ENCODE measurements at regions not wholly inside any gene's neighbourhood (a gene's known extent, or its start where the extent isn't known, plus 50 kb on each side); places are given as distances from the start of the nearest gene placed in this dataset.

DNA sequence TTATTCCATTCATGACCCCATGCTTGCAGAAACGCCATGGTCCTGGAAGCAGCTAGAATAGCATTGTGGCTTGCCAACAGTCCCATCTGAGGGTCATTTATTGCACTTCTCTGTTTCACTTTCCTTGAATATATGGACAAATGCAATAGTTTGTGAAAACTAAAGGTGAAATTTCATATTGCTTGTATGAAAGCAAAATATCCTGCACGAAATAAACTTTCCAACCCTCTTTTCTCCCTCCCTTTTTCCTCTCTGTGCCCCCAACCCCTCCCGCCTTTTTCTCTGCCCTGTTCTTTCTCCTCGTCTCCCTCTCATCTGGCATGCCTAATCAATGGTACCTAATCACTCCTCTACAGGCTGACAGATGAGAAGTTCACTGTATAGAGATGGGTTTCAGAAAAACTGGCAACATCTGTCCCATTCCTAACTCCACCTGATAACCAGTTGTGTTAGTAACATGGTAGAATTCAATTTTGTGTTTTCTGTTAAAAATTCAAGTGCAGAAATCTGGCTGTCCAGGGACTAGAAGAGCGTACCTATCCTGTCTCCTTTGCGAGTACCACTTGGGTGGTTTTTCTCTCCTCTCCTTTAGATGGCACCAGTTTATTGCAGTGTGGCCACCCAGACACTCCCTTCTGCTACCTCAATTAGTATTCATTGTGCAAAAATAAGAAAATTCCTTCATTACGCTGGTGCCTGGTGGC, 198.6 kb downstream of the FOXA2 start (continued):
- 0 out of 2 replicates have a peak, but pooled peaks have one; percentile 19 for TF ChIP-seq SMAD9 (CRISPR knock-in tag; IDR thresholded peaks at IDR 0.05)
- TF ChIP-seq, protein P1, sequence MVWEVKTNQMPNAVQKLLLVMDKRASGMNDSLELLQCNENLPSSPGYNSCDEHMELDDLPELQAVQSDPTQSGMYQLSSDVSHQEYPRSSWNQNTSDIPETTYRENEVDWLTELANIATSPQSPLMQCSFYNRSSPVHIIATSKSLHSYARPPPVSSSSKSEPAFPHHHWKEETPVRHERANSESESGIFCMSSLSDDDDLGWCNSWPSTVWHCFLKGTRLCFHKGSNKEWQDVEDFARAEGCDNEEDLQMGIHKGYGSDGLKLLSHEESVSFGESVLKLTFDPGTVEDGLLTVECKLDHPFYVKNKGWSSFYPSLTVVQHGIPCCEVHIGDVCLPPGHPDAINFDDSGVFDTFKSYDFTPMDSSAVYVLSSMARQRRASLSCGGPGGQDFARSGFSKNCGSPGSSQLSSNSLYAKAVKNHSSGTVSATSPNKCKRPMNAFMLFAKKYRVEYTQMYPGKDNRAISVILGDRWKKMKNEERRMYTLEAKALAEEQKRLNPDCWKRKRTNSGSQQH (CRISPR knock-in tag; IDR thresholded peaks at IDR 0.05; ENCODE audit: low read depth): 0 out of 2 replicates have a peak, but pooled peaks have one; percentile 35
- TF ChIP-seq IRF2 (CRISPR knock-in tag; IDR thresholded peaks at IDR 0.05): peak; percentile 52; the same call in 1 of the 2 replicates
- 0 out of 2 replicates have a peak, but pooled peaks have one; percentile 31 for TF ChIP-seq ZBTB7B (CRISPR knock-in tag; IDR thresholded peaks at IDR 0.05)
- no peak for TF ChIP-seq AGO1 (IDR thresholded peaks at IDR 0.05; ENCODE audit: low read depth, low read length, poor library complexity, severe bottlenecking)
- TF ChIP-seq, protein P2, sequence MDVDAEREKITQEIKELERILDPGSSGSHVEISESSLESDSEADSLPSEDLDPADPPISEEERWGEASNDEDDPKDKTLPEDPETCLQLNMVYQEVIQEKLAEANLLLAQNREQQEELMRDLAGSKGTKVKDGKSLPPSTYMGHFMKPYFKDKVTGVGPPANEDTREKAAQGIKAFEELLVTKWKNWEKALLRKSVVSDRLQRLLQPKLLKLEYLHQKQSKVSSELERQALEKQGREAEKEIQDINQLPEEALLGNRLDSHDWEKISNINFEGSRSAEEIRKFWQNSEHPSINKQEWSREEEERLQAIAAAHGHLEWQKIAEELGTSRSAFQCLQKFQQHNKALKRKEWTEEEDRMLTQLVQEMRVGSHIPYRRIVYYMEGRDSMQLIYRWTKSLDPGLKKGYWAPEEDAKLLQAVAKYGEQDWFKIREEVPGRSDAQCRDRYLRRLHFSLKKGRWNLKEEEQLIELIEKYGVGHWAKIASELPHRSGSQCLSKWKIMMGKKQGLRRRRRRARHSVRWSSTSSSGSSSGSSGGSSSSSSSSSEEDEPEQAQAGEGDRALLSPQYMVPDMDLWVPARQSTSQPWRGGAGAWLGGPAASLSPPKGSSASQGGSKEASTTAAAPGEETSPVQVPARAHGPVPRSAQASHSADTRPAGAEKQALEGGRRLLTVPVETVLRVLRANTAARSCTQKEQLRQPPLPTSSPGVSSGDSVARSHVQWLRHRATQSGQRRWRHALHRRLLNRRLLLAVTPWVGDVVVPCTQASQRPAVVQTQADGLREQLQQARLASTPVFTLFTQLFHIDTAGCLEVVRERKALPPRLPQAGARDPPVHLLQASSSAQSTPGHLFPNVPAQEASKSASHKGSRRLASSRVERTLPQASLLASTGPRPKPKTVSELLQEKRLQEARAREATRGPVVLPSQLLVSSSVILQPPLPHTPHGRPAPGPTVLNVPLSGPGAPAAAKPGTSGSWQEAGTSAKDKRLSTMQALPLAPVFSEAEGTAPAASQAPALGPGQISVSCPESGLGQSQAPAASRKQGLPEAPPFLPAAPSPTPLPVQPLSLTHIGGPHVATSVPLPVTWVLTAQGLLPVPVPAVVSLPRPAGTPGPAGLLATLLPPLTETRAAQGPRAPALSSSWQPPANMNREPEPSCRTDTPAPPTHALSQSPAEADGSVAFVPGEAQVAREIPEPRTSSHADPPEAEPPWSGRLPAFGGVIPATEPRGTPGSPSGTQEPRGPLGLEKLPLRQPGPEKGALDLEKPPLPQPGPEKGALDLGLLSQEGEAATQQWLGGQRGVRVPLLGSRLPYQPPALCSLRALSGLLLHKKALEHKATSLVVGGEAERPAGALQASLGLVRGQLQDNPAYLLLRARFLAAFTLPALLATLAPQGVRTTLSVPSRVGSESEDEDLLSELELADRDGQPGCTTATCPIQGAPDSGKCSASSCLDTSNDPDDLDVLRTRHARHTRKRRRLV (CRISPR knock-in tag; IDR thresholded peaks at IDR 0.05): no peak
- no peak for TF ChIP-seq PAWR (CRISPR knock-in tag; IDR thresholded peaks at IDR 0.05; ENCODE audit: borderline replicate concordance)
- TF ChIP-seq ZNF670 (CRISPR knock-in tag; IDR thresholded peaks at IDR 0.05; ENCODE audit: borderline replicate concordance): no peak
- TF ChIP-seq, protein P3, sequence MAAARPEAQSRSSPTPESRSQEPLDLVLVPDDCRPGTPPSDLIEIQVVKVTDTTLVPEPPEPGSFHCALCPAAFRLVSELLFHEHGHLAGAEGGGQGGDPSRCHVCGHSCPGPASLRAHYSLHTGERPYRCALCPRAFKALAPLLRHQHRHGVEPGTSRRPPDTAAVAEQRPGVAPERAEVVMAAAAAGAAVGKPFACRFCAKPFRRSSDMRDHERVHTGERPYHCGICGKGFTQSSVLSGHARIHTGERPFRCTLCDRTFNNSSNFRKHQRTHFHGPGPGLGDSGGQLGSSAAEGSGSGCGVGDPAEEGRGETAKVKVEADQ (CRISPR knock-in tag; IDR thresholded peaks at IDR 0.05; ENCODE audit: borderline replicate concordance): 0 out of 2 replicates have a peak, but pooled peaks have one; percentile 51
- no peak for TF ChIP-seq ZNF746 (CRISPR knock-in tag; IDR thresholded peaks at IDR 0.05)
- no peak for TF ChIP-seq ETV6 (CRISPR knock-in tag; conservative IDR thresholded peaks at IDR 0.05)
- TF ChIP-seq SOX5 (CRISPR knock-in tag; IDR thresholded peaks at IDR 0.05; ENCODE audit: borderline replicate concordance): 0 out of 2 replicates have a peak, but pooled peaks have one; percentile 11
- TF ChIP-seq, protein P4, sequence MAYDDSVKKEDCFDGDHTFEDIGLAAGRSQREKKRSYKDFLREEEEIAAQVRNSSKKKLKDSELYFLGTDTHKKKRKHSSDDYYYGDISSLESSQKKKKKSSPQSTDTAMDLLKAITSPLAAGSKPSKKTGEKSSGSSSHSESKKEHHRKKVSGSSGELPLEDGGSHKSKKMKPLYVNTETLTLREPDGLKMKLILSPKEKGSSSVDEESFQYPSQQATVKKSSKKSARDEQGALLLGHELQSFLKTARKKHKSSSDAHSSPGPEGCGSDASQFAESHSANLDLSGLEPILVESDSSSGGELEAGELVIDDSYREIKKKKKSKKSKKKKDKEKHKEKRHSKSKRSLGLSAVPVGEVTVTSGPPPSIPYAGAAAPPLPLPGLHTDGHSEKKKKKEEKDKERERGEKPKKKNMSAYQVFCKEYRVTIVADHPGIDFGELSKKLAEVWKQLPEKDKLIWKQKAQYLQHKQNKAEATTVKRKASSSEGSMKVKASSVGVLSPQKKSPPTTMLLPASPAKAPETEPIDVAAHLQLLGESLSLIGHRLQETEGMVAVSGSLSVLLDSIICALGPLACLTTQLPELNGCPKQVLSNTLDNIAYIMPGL (CRISPR knock-in tag; IDR thresholded peaks at IDR 0.05; ENCODE audit: borderline replicate concordance in 1 of 2, low read depth in 1 of 2): peak in 1 of 2 experiments; percentile 44; a peak in 1 of 4 replicates
- TF ChIP-seq PAF1 (CRISPR knock-in tag; IDR thresholded peaks at IDR 0.05): no peak
- TF ChIP-seq SALL1 (CRISPR knock-in tag; IDR thresholded peaks at IDR 0.05): peak; percentile 25; the same call in 1 of the 2 replicates
- TF ChIP-seq KLF12 (CRISPR knock-in tag; IDR thresholded peaks at IDR 0.05; ENCODE audit: borderline replicate concordance): 0 out of 2 replicates have a peak, but pooled peaks have one; percentile 26
- peak; percentile 22; the same call in 1 of the 2 replicates for TF ChIP-seq FOSL2 (CRISPR knock-in tag; IDR thresholded peaks at IDR 0.05)
- TF ChIP-seq ZNF737 (CRISPR knock-in tag; IDR thresholded peaks at IDR 0.05; ENCODE audit: borderline replicate concordance): no peak
- TF ChIP-seq NBN (conservative IDR thresholded peaks at IDR 0.05): no peak
- TF ChIP-seq PPARG (CRISPR knock-in tag; conservative IDR thresholded peaks at IDR 0.05): peak; percentile 20; the same call in 1 of the 2 replicates

All from HepG2 (cell line).